ENCODE measurements at regions not wholly inside any gene's neighbourhood (a gene's known extent, or its start where the extent isn't known, plus 50 kb on each side); places are given as distances from the start of the nearest gene placed in this dataset.

DNA sequence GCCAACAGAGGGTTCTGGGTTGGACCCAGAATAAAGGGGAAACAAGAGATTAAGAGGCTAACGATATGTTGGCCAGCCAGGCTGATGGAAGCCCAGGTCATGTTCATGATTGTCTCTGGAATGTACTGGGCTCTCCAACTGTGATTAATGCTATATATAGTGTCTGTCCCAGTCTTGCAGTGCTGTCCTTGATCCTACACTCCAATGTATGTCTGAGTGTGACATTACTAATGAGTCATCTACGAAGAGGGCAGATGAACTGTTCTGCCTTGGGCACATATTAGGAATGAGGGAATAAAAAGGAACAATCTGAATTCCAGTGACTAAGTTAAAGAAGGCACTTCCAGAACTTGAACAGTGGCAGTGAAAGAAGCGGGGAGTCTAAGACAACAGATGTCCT is 142.1 kb downstream of the PDGFRA start:
- H3K56ac ChIP-seq (replicated peaks; ENCODE audit: insufficient read length, low read depth, low read length): no peak overlapping the region
- no peaks in the 10 kb centered on the region for H3K4me1 ChIP-seq (replicated peaks in 1 of 4; ENCODE audit: control insufficient read depth in 3 of 4, insufficient read depth in 4 of 4, low read length in 3 of 4)
- no peak overlapping the region for H2BK5ac ChIP-seq (ENCODE audit: low read depth, low read length)
- FAIRE-seq: no peak
- H3K4me2 ChIP-seq (ENCODE audit: insufficient read depth in 1 of 2, low read depth in 2 of 2, low read length in 2 of 2): no peak overlapping the region
- no peak overlapping the region for H3K14ac ChIP-seq (ENCODE audit: insufficient read length)
- H2BK120ac ChIP-seq (replicated peaks; ENCODE audit: low read depth, low read length): no peak overlapping the region
- no peak overlapping the region for H2BK15ac ChIP-seq (ENCODE audit: low read length)
- no peak overlapping the region for H3K23ac ChIP-seq (ENCODE audit: insufficient read length)
- H4K20me1 ChIP-seq (replicated peaks in 1 of 2; ENCODE audit: control insufficient read depth in 1 of 2, insufficient read depth in 2 of 2, low read length in 2 of 2): no peaks in the 10 kb centered on the region
- TF ChIP-seq CHD1 (IDR thresholded peaks at IDR 0.05; ENCODE audit: low read depth, low read length): no peak
- no peak for TF ChIP-seq RFX5 (IDR thresholded peaks at IDR 0.05; ENCODE audit: borderline replicate concordance, low read depth, low read length)
- TF ChIP-seq SIN3A (conservative IDR thresholded peaks at IDR 0.05 in 1 of 2, IDR thresholded peaks at IDR 0.05 in 1 of 2; ENCODE audit: low read depth in 1 of 2, low read length in 2 of 2): no peak
- no peak for TF ChIP-seq HDAC6 (IDR thresholded peaks at IDR 0.05; ENCODE audit: low read depth, low read length)
- H3K27me3 ChIP-seq (replicated peaks in 1 of 4; ENCODE audit: control insufficient read depth in 3 of 4, extremely low read depth in 1 of 4, insufficient read depth in 3 of 4, low read length in 3 of 4): no peaks in the 10 kb centered on the region
- no peak overlapping the region for H3K18ac ChIP-seq (ENCODE audit: extremely low read depth, low read length)
- H3K79me2 ChIP-seq (ENCODE audit: control insufficient read depth in 1 of 2, insufficient read depth in 2 of 2, low read length in 2 of 2): no peaks in the 10 kb centered on the region
- ChIA-PET POLR2A (ENCODE audit: partially characterized antibody) (no interaction called here), CTCF (ENCODE audit: partially characterized antibody) (interaction anchor here (0.9 kb wide), 1 partner anchor 69 kb away, joined by 3 read pairs; no protein-coding TSS in a partner anchor)
- H4K8ac ChIP-seq (ENCODE audit: extremely low read depth, insufficient read depth, low read length): no peak overlapping the region
- H3K9me3 ChIP-seq (ENCODE audit: insufficient read depth in 2 of 2, low read depth in 1 of 2, low read length in 1 of 2): no peaks in the 10 kb centered on the region
- no peak overlapping the region for H2BK12ac ChIP-seq (ENCODE audit: low read depth, low read length)
- no peak overlapping the region for H3K4ac ChIP-seq (replicated peaks; ENCODE audit: insufficient read length, low read depth, low read length)
- 92% methylated on average over 3 of the region's 3 CpGs; no CpG with 5 or more reads in 1 of the 2 experiments for WGBS, 2 experiments (ENCODE audit: extremely low coverage in 1 of 2, insufficient coverage in 1 of 2, insufficient read length in 1 of 2, insufficient replicate concordance in 2 of 2, low coverage in 1 of 2, low lambda C conversion rate in 2 of 2, missing lambda C conversion rate in 1 of 2)
- H4K5ac ChIP-seq (ENCODE audit: insufficient read length, low read depth, low read length): no peak overlapping the region
- H3K4me3 ChIP-seq (ENCODE audit: extremely low read depth in 1 of 4, insufficient read depth in 2 of 4, low read depth in 3 of 4, low read length in 4 of 4): no peak overlapping the region
- H2BK20ac ChIP-seq (ENCODE audit: low read length): no peak overlapping the region
- H3K27ac ChIP-seq (ENCODE audit: low read depth, low read length): no peak overlapping the region
- H2AK5ac ChIP-seq (ENCODE audit: low read depth, low read length): no peak overlapping the region
- H3K23me2 ChIP-seq (ENCODE audit: low read depth, low read length): no peaks in the 10 kb centered on the region
- H3K79me1 ChIP-seq (ENCODE audit: low read depth, low read length): no peaks in the 10 kb centered on the region
- no peak overlapping the region for H4K91ac ChIP-seq (replicated peaks; ENCODE audit: insufficient read length, low read length)
- no peaks in the 10 kb centered on the region for H3K36me3 ChIP-seq (ENCODE audit: control insufficient read depth in 2 of 4, insufficient read depth in 4 of 4, low read length in 3 of 4)
- H3K9ac ChIP-seq (replicated peaks in 1 of 4; ENCODE audit: extremely low read depth in 1 of 4, low read depth in 3 of 4, low read length in 3 of 4): no peak overlapping the region
- H2AFZ ChIP-seq (ENCODE audit: low read length): no peak overlapping the region
- no peak for DNase-seq (ENCODE audit: low read depth in 1 of 2, low spot score in 2 of 2)
